Activated T-cell treated with anti-CD3 and anti-CD28 coated beads, Interleukin-2, amount 50 U/mL, for 24 hours (primary cell): ENCODE measurements at regions not wholly inside any gene's neighbourhood (a gene's known extent, or its start where the extent isn't known, plus 50 kb on each side); places are given as distances from the start of the nearest gene placed in this dataset.

Source experiments
- DNase-seq: peaks from one replicate; pipeline ENCODE4 v3.0.0-alpha.2; 2020
- H3K27ac Mint-ChIP-seq: 2 replicates; pipeline ENCODE4 v1.8.0; 2020; ENCODE audit warnings: mild to moderate bottlenecking, mixed read lengths
- H3K27me3 Mint-ChIP-seq: 2 replicates; pipeline ENCODE4 v1.8.0; 2020; ENCODE audit warnings: mixed read lengths
- H3K36me3 Mint-ChIP-seq: 2 replicates; pipeline ENCODE4 v1.8.0; 2020; ENCODE audit warnings: low read depth, mixed read lengths
- H3K4me1 Mint-ChIP-seq: 2 replicates; pipeline ENCODE4 v1.8.0; 2020; ENCODE audit warnings: low read depth, mixed read lengths
- H3K4me3 Mint-ChIP-seq: 2 replicates; pipeline ENCODE4 v1.8.0; 2020; ENCODE audit warnings: mild to moderate bottlenecking, moderate library complexity, mixed read lengths
- H3K9me3 Mint-ChIP-seq: 2 replicates; pipeline ENCODE4 v1.8.0; 2020; ENCODE audit warnings: mixed read lengths

- Mint-ChIP-seq H3K4me3 (no peak overlapping the region), H3K4me1 (no peaks in the 10 kb centered on the region), H3K9me3 (no peaks in the 10 kb centered on the region), H3K27ac (no peak overlapping the region), H3K27me3 (peaks cover 27% of the 10 kb centered on the region), H3K36me3 (no peaks in the 10 kb centered on the region)
- DNase-seq = no peak
These were observed 67.4 kb upstream of the ZNF618 start for GRCh38 chr9:113808391-113809358.

- H3K27me3 Mint-ChIP-seq = peaks cover 47% of the 10 kb centered on the region
- no peak overlapping the region for H3K27ac Mint-ChIP-seq
- no peak overlapping the region for H3K4me3 Mint-ChIP-seq
- no peaks in the 10 kb centered on the region for H3K36me3 Mint-ChIP-seq
- peaks cover 2% of the 10 kb centered on the region for H3K9me3 Mint-ChIP-seq
- no peaks in the 10 kb centered on the region for H3K4me1 Mint-ChIP-seq
- no peak for DNase-seq
These were observed 58.9 kb upstream of the ZNF618 start for GRCh38 chr9:113817171-113817570.

- H3K4me1 Mint-ChIP-seq = no peaks in the 10 kb centered on the region
- H3K27me3 Mint-ChIP-seq = peaks cover 42% of the 10 kb centered on the region
These were observed 57.7 kb upstream of the ZNF618 start for GRCh38 chr9:113818391-113818790.

GRCh38 chr9:113822315-113822714 lies 53.8 kb upstream of the ZNF618 start:
- Mint-ChIP-seq H3K4me1 (no peaks in the 10 kb centered on the region), H3K4me3 (no peak overlapping the region), H3K27ac (no peak overlapping the region), H3K27me3 (peaks cover 33% of the 10 kb centered on the region), H3K9me3 (peaks cover 7% of the 10 kb centered on the region), H3K36me3 (no peaks in the 10 kb centered on the region)
- no peak for DNase-seq

More at GRCh38 chr9:113818391-113818790, 57.7 kb upstream of the ZNF618 start:
- DNase-seq = no peak
- Mint-ChIP-seq H3K4me3 (no peak overlapping the region), H3K36me3 (no peaks in the 10 kb centered on the region), H3K27ac (no peak overlapping the region), H3K9me3 (peaks cover 3% of the 10 kb centered on the region)

GRCh38 chr9:113823421-113823820 lies 52.7 kb upstream of the ZNF618 start:
- H3K4me3 Mint-ChIP-seq = no peak overlapping the region
- no peaks in the 10 kb centered on the region for H3K36me3 Mint-ChIP-seq
- peaks cover 28% of the 10 kb centered on the region for H3K27me3 Mint-ChIP-seq
- no peak overlapping the region for H3K27ac Mint-ChIP-seq
- H3K4me1 Mint-ChIP-seq = no peaks in the 10 kb centered on the region
- peaks cover 7% of the 10 kb centered on the region for H3K9me3 Mint-ChIP-seq
- no peak for DNase-seq
